Lower lobe of right lung (tissue), 2 donors: ENCODE measurements at regions not wholly inside any gene's neighbourhood (a gene's known extent, or its start where the extent isn't known, plus 50 kb on each side); places are given as distances from the start of the nearest gene placed in this dataset.

Experiments used
- ATAC-seq, 2 donors: fragments of 200-7000 bp; cut with Tn5 transposase; one replicate each; pipeline ENCODE4 v1.9.1; 2020 to 2022; ENCODE audit warnings: mild to moderate bottlenecking in 2 of 2, moderate library complexity in 2 of 2
- DNase-seq: peaks from one replicate; pipeline ENCODE4 v3.0.0-alpha.2; 2020
- H3K27ac ChIP-seq: fragments of 200-600 bp; one replicate; pipeline ENCODE4 v1.8.0; 2022
- H3K27me3 ChIP-seq: fragments of 200-600 bp; one replicate; pipeline ENCODE4 v1.8.0; 2022; ENCODE audit warnings: low read depth
- H3K36me3 ChIP-seq: fragments of 200-600 bp; one replicate; pipeline ENCODE4 v1.8.0; 2022; ENCODE audit warnings: mild to moderate bottlenecking
- H3K4me1 ChIP-seq: fragments of 200-600 bp; one replicate; pipeline ENCODE4 v1.8.0; 2022
- H3K4me3 ChIP-seq: fragments of 200-600 bp; one replicate; pipeline ENCODE4 v1.8.0; 2022; ENCODE audit warnings: mild to moderate bottlenecking
- H3K9me3 ChIP-seq: fragments of 200-600 bp; one replicate; pipeline ENCODE4 v1.8.0; 2022
- CTCF ChIP-seq: fragments of 200-600 bp; IDR thresholded peaks from one replicate; pipeline ENCODE4 v1.8.0; 2022; ENCODE audit warnings: antibody characterized with exemption, mild to moderate bottlenecking
- intact Hi-C: fragments of 100-400 bp; cut with DNase I; formaldehyde crosslinking; loops from one replicate; pipeline ENCODE4 v1.11.0; 2022
- donor health status: DM: no; HTN: yes; CAD: no; lungs with severe emphysema.

- Histone ChIP-seq H3K4me1 (no peaks in the 10 kb centered on the region), H3K9me3 (peaks cover 10% of the 10 kb centered on the region), H3K27me3 (peaks cover 5% of the 10 kb centered on the region), H3K4me3 (no peak overlapping the region), H3K36me3 (no peaks in the 10 kb centered on the region), H3K27ac (no peak overlapping the region)
- intact Hi-C loops, result no loop called here
- TF ChIP-seq CTCF, result no peak
- DNase-seq (no peak), ATAC-seq (no peak)
Observed at GRCh38 chr5:173507171-173507570, 109.3 kb downstream of the BOD1 start.

- DNase-seq, result no peak
- H3K9me3 ChIP-seq, result peaks cover 10% of the 10 kb centered on the region
- H3K27ac ChIP-seq, result no peak overlapping the region
- H3K4me3 ChIP-seq, result no peak overlapping the region
- peaks cover 5% of the 10 kb centered on the region for H3K27me3 ChIP-seq
- no peaks in the 10 kb centered on the region for H3K4me1 ChIP-seq
- H3K36me3 ChIP-seq, result no peaks in the 10 kb centered on the region
- intact Hi-C loops, result no loop called here
- no peak for TF ChIP-seq CTCF
- no peak for ATAC-seq
Observed at GRCh38 chr5:173505634-173506033, 110.8 kb downstream of the BOD1 start.

- Histone ChIP-seq H3K27me3 (peaks cover 6% of the 10 kb centered on the region), H3K4me1 (no peaks in the 10 kb centered on the region), H3K4me3 (no peak overlapping the region), H3K27ac (no peak overlapping the region), H3K36me3 (no peaks in the 10 kb centered on the region), H3K9me3 (peaks cover 10% of the 10 kb centered on the region)
- intact Hi-C loops, result no loop called here
- TF ChIP-seq CTCF, result no peak
- DNase-seq, result no peak
- no peak for ATAC-seq
Observed at GRCh38 chr5:173501922-173502321, 114.5 kb downstream of the BOD1 start.

- Histone ChIP-seq H3K9me3 (peaks cover 9% of the 10 kb centered on the region), H3K27me3 (peaks cover 6% of the 10 kb centered on the region), H3K27ac (no peak overlapping the region), H3K4me3 (no peak overlapping the region), H3K36me3 (no peaks in the 10 kb centered on the region), H3K4me1 (no peaks in the 10 kb centered on the region)
- DNase-seq, result no peak
- TF ChIP-seq CTCF, result no peak
- no peak for ATAC-seq
- intact Hi-C loops, result no loop called here
Observed at GRCh38 chr5:173501271-173501670, 115.2 kb downstream of the BOD1 start.

GRCh38 chr5:173500213-173500560 is 116.3 kb downstream of the BOD1 start:
- Histone ChIP-seq H3K4me1 (no peaks in the 10 kb centered on the region), H3K36me3 (no peaks in the 10 kb centered on the region), H3K4me3 (no peak overlapping the region), H3K27me3 (peaks cover 6% of the 10 kb centered on the region), H3K9me3 (no peaks in the 10 kb centered on the region), H3K27ac (no peak overlapping the region)
- no peak for DNase-seq
- TF ChIP-seq CTCF, result no peak
- intact Hi-C loops, result no loop called here
- no peak for ATAC-seq
